Hematopoietic multipotent progenitor cell treated with erythropoietin and hydrocortisone succinate and interleukin-3 and kit ligand, for 4 days (in vitro differentiated cells): ENCODE measurements at regions not wholly inside any gene's neighbourhood (a gene's known extent, or its start where the extent isn't known, plus 50 kb on each side); places are given as distances from the start of the nearest gene placed in this dataset.
A peak's percentile ranks its signal among the peaks of the same experiment; 100 is the strongest.

ENCODE experiments used
- DNase-seq: peaks from one replicate; pipeline ENCODE4 v3.0.0-alpha.2; 2015

GRCh38 chr10:78640796-78641636, 427.8 kb upstream of the ZMIZ1 start:
- DNase-seq: peak; percentile 80

DNA sequence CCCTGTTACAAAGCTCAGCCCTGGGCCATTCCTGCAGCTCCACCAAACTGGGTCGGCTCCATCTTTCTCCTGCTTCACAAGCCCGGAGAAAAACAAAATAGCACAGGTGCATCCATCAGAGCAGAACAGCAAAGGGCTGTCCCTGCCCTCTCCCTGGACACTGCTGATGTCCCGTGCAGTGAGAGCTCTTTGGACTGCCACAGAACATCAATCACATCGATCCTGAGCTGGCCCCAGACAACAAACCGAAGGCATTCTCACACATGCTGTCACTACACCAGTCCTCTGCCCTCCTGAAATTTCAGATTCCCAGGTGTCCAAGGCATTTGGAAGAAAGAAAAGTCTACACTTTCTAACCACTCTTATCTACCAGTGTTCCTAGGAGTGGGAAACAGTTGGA, 427.1 kb upstream of the ZMIZ1 start:
- no peak for DNase-seq

DNA sequence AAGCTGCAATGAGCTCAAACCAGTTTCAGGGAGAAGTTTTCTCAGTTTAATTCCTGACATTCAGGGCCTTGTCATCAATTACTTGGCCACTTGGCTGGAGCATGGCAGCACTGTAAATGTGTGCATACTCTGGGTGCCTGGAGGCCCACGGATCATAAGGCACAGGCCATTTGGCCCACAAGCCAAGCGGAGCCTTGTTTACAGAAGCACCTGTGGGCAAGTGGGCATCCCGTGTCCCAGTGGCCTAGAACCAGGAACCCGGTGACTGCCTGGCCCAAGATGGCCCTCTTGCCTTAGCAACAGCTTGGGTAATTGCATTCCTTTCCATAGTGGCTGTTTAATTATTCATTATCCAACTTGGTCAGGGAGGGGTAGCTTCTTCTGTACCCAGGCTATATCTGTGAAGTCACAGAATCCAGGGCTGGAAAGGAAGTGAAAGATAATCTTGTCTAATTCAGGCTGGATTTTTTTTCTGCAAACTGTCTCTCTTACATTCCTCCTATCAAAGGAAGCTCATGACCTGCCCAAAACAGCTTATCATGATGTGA, 426.4 kb upstream of the ZMIZ1 start:
- no peak for DNase-seq

- no peak for DNase-seq
These were observed 425.3 kb upstream of the ZMIZ1 start for GRCh38 chr10:78643513-78643912.

DNA sequence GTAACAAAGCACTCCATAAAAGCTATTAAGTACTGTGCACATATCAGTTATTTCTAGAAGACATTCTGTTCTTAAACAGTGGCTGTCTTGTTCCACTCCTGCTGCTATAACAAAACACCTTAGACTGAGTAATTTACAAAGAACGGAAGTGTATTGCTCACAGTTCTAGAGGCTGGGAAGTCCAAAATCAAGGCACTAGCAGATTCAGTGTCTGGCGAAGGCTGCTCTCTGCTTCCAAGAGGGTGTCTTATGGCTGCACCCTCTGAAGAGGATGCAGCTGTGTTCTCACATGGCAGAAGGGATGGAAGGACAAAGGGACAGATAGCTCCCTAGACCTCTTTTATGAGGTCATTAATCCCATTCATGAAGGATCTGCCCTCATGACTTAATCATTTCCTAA, 424.2 kb upstream of the ZMIZ1 start:
- no peak for DNase-seq

GRCh38 chr10:78645169-78645686, 423.5 kb upstream of the ZMIZ1 start:
- DNase-seq: no peak

GRCh38 chr10:78645975-78646374, 422.8 kb upstream of the ZMIZ1 start:
- no peak for DNase-seq

GRCh38 chr10:78648256-78648860, 420.4 kb upstream of the ZMIZ1 start:
- no peak for DNase-seq

DNA sequence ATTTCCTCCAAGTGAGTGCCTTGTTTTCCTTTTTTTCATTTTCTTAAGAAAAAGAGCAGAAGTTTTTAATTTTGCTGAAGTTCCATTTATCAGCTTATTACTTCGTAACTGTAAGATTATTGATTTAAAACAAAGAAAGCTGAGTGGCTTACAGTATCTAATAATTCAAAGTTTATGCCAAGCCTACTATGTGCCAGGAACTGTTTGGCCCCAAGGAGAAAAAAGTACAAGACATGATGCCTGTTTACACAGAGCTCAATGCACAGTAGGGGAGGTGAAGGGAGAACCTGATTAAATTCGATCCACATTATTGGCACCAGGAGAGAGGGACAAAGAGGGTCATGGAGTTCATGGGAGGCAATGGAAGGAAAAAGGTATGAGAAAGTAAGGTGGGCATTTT, 419.3 kb upstream of the ZMIZ1 start:
- no peak for DNase-seq

DNA sequence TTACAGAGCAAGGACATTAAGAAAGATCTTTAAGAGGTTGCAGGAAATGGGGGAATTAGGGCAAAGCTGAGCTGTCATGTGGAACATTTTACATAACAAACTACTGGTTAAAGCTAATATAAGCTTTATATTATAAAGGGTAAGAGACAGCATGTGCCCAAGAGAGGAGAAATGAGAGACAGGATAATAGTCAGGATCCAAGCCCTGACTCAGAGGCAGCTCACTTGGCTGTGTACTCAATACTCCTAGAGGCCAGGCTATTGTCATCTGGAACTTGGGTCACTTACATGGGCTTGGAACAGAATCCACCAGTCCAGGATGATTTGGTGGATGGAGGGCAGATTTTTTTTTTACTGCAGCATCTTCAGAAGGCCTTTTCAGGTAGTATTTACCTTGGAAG, 418.6 kb upstream of the ZMIZ1 start:
- DNase-seq: no peak

DNA sequence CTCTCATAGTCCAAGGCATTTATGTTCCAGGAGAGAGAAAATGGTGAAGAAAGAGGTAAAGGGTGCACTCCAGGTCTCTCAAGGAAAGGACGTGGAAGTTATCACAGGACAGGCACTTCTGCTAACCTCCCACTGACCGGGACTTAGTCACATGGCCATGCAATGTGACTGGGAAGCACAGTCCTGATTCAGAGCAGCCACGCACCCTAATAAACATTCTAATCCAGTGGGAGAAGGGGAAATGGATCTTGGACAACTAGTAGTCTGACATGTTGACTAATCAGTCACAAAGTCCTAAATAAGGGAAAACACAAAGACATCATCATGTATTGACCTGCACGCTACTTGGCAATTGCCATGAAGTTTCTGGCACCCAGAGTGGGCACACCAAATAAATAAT, 417.5 kb upstream of the ZMIZ1 start:
- DNase-seq: no peak

- DNase-seq: no peak
These were observed 415.2 kb upstream of the ZMIZ1 start for GRCh38 chr10:78653555-78653954.

DNA sequence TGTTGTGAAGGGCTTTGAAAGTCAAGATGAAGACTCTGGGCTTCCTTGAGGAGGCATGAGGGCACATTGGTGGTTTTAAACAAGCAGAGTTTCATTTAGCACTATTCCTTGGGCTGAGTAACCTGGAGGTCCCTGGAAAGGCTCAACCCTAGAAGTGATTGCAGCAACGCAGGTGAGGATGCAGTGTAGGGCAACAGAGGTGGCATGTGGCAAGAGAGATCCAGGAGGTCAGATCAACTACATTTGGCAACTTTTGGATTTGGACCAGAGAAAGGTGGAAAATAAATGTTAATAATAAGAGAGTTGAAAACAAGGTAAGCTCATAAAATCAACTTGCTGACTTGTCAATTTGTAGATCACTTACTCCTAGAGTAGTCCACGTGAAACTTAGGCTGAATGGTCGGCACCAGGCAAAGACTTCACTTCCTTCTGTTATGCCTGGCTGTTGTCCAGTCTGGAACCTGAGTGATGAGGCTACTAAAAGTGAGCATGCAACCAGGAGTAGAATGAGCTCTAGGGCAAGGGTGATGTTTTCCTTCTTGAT, 414.6 kb upstream of the ZMIZ1 start:
- no peak for DNase-seq

- DNase-seq: no peak
These were observed 412.8 kb upstream of the ZMIZ1 start for GRCh38 chr10:78655979-78656378.

GRCh38 chr10:78656417-78657162, 412.2 kb upstream of the ZMIZ1 start:
- DNase-seq: peak; percentile 21

DNA sequence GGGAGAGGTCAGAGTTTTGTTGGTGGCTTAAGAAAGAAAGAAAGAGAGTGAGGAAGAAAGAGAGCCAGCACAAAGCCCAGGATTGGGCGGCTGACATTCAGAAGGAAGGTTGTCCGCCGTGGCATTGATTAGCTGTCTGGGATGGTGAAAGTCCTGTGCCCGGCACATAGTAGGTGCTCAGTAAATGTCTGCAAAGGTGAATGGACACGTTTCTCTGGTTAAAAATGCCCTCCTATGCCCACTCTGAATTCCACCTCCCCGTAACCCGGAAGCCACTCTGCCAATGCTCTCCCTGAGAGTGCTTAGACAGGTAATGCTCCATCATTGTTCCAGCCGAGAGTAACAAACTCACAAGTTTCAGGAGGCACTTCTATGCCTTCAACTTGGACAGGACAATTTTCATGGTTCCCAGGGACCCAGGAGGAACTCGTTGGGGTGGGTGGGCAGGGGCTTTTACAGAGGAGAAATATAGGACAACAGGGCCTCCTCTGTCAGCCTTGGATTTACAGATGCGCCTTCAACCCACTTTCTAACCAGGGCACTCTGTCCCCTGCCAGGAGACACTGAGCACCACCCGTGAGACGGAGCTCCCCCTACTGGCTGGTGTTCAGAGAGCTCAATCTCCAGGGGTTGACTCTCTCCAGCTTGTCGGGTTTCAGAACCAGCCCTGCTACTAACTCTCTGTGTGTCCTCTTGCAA, 411.5 kb upstream of the ZMIZ1 start:
- DNase-seq: peak; percentile 89

DNA sequence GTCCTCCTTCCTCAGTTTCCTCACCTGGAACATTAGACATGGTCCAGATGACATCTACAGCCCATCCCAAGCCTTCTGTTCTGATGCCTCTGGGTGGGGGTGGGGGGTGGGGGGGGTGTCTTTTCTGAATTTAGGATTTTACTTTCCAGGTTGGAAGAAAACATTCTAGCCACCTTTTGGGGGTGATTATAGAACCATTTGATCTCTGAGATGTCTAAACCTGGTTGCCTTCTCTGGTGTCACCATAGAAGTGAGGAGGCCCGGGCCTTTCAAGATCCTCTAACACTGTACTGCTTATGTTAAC, 411.0 kb upstream of the ZMIZ1 start:
- DNase-seq: no peak

- DNase-seq: peak; percentile 15
These were observed 409.8 kb upstream of the ZMIZ1 start for GRCh38 chr10:78658645-78659597.

DNA sequence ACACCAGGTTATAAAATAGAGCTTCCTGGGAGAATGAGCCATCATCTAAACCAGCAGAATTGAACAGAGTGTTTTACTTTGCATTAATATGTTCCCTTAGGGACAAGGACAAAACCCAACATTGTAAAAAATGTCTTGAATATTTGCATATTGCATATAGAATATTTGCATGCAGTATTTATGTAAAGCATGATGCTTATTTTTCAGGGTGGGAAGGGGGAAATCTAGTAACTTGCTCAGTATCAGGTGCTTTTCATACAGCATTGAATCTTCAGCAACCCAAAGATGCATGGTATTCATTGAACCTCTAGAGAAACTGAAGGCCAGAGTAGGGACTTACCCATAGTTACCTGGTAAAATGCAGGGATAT, 409.2 kb upstream of the ZMIZ1 start:
- no peak for DNase-seq

DNA sequence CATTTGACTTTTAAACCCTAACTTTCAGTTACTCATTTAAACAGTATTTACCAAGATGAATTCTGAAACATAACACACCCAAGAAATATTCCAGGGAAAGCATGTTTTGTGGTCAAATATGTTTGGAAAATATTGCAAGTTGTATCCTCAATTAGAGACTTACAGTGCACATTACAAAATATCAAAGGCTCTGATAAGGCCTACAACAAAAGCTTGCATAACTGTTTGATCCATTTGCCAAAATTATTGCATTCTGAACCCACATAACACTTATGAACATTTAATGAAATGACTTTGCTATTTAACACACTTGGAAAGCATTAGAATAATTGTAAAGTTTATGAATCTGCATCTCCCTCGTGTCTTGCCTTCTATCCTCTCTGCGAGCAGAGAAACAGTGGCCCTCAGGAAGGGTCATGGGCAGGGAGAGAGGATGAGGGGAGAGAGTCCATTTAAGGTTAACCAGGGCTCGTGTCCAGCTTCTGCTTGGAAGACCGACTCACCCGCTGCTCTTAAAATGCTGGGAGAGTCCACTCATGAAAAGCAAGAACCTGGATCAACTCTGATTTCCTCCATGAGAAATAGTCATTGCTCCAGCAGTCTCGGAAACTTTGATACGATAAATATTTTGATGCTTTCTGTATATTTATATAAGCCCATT, 408.2 kb upstream of the ZMIZ1 start:
- DNase-seq: no peak

DNA sequence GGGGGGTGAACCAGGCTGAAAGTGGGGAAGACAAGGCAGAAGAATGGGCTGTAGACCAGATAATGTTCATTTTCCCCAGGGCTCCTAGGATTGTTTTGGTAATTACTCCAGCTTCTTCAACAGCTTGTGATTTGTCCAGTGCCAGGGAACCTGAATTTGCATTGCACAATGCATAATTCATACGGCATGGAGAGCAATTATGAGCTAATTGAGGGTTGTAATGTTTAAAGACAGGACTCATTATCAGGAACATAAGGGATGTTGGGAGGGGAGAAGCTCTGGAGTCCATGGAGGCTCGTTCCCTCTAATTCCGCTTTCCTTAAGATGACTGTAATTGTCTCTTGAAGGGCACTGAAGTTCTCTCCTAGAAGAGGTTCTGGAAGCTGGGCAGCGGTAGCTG, 405.0 kb upstream of the ZMIZ1 start:
- no peak for DNase-seq
